ENCODE measurements at regions not wholly inside any gene's neighbourhood (a gene's known extent, or its start where the extent isn't known, plus 50 kb on each side); places are given as distances from the start of the nearest gene placed in this dataset.

- POLR2A ChIA-PET: no interaction called here
- CTCF ChIA-PET: interaction anchor here (0.6 kb wide), 1 partner anchor 868 kb away, joined by 3 read pairs; no protein-coding TSS in a partner anchor
- Histone ChIP-seq H3K4me2 (replicated peaks; ENCODE audit: low read depth, low read length, poor library complexity, severe bottlenecking) (no peak overlapping the region), H3K36me3 (replicated peaks in 1 of 2; ENCODE audit: control extremely low read depth in 1 of 2, control insufficient read depth in 1 of 2, extremely low read depth in 1 of 2, insufficient read depth in 2 of 2, low read length in 1 of 2) (no peaks in the 10 kb centered on the region), H3K27ac (ENCODE audit: low read length in 2 of 2) (no peak overlapping the region), H3K27me3 (replicated peaks in 1 of 4; ENCODE audit: control extremely low read depth in 1 of 4, control insufficient read depth in 3 of 4, insufficient read depth in 4 of 4, low read length in 3 of 4) (no peaks in the 10 kb centered on the region), H3K4me1 (ENCODE audit: control insufficient read depth in 2 of 2, insufficient read depth in 2 of 2, low read length in 2 of 2) (no peaks in the 10 kb centered on the region), H3K4me3 (ENCODE audit: control extremely low read depth in 1 of 5, extremely low read depth in 1 of 5, insufficient read depth in 1 of 5, low read depth in 2 of 5, low read length in 4 of 5) (no peak overlapping the region), H2AFZ (ENCODE audit: insufficient read depth, low read depth, low read length, poor library complexity, severe bottlenecking) (no peak overlapping the region), H4K20me1 (ENCODE audit: control insufficient read depth, insufficient read depth, low read length, poor library complexity, severe bottlenecking) (no peaks in the 10 kb centered on the region), H3K9me3 (ENCODE audit: control extremely low read depth in 1 of 3, control insufficient read depth in 2 of 3, insufficient read depth in 1 of 3, low read length in 2 of 3) (no peaks in the 10 kb centered on the region), H3K9ac (ENCODE audit: low read length) (no peak overlapping the region), H3K79me2 (ENCODE audit: control insufficient read depth, insufficient read depth, low read length) (no peaks in the 10 kb centered on the region)
- DNase-seq: no peak
- no peaks in the 10 kb centered on the region for H3K9me3 Mint-ChIP-seq (ENCODE audit: insufficient read depth)
- H3K27ac Mint-ChIP-seq: no peak overlapping the region
- no peak overlapping the region for H3K4me3 Mint-ChIP-seq
- peaks cover 7% of the 10 kb centered on the region for H3K27me3 Mint-ChIP-seq
- no peaks in the 10 kb centered on the region for H3K4me1 Mint-ChIP-seq
- ATAC-seq (ENCODE audit: low read depth): no peak
- intact Hi-C loops (cut with micrococcal nuclease): no loop called here
- WGBS (ENCODE audit: insufficient coverage): no CpG with 5 or more reads among the region's 1 CpG
- TF ChIP-seq EZH2 (IDR thresholded peaks at IDR 0.05; ENCODE audit: borderline replicate concordance, insufficient read depth, low read depth, low read length, poor library complexity, severe bottlenecking): no peak
- TF ChIP-seq, protein P1, sequence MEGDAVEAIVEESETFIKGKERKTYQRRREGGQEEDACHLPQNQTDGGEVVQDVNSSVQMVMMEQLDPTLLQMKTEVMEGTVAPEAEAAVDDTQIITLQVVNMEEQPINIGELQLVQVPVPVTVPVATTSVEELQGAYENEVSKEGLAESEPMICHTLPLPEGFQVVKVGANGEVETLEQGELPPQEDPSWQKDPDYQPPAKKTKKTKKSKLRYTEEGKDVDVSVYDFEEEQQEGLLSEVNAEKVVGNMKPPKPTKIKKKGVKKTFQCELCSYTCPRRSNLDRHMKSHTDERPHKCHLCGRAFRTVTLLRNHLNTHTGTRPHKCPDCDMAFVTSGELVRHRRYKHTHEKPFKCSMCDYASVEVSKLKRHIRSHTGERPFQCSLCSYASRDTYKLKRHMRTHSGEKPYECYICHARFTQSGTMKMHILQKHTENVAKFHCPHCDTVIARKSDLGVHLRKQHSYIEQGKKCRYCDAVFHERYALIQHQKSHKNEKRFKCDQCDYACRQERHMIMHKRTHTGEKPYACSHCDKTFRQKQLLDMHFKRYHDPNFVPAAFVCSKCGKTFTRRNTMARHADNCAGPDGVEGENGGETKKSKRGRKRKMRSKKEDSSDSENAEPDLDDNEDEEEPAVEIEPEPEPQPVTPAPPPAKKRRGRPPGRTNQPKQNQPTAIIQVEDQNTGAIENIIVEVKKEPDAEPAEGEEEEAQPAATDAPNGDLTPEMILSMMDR (IDR thresholded peaks at IDR 0.05): no peak
These were observed 214.4 kb downstream of the SPTSSA start for GRCh38 chr14:34247605-34248004.

DNA sequence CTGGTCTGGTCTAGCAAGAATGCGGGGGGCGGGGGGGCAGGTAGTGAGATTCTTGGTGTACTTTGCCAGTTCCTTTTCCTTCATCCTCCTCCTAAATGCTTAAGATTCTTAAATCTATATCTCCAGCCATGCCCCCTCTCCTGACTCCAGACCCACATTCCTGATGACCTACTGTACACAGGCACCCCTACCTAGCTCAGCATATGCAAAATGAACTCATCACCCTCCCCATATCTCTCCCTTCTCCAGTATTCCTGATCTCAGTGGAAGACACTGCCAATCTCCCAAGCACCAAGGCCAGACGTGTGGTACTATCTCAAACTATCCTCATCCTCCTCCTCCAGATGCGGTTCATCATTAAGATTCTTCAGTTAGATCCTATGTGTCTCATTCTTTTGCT lies 215.8 kb downstream of the SPTSSA start:
- Mint-ChIP-seq H3K9me3 (ENCODE audit: insufficient read depth) (no peaks in the 10 kb centered on the region), H3K4me1 (no peaks in the 10 kb centered on the region), H3K27ac (no peak overlapping the region), H3K4me3 (no peak overlapping the region), H3K27me3 (peaks cover 14% of the 10 kb centered on the region)
- Histone ChIP-seq H3K4me1 (ENCODE audit: control insufficient read depth in 2 of 2, insufficient read depth in 2 of 2, low read length in 2 of 2) (no peaks in the 10 kb centered on the region), H3K9me3 (ENCODE audit: control extremely low read depth in 1 of 3, control insufficient read depth in 2 of 3, insufficient read depth in 1 of 3, low read length in 2 of 3) (no peaks in the 10 kb centered on the region), H3K27me3 (replicated peaks in 1 of 4; ENCODE audit: control extremely low read depth in 1 of 4, control insufficient read depth in 3 of 4, insufficient read depth in 4 of 4, low read length in 3 of 4) (no peaks in the 10 kb centered on the region), H4K20me1 (ENCODE audit: control insufficient read depth, insufficient read depth, low read length, poor library complexity, severe bottlenecking) (no peaks in the 10 kb centered on the region), H3K9ac (ENCODE audit: low read length) (no peak overlapping the region), H3K4me3 (ENCODE audit: control extremely low read depth in 1 of 5, extremely low read depth in 1 of 5, insufficient read depth in 1 of 5, low read depth in 2 of 5, low read length in 4 of 5) (no peak overlapping the region), H2AFZ (ENCODE audit: insufficient read depth, low read depth, low read length, poor library complexity, severe bottlenecking) (no peak overlapping the region), H3K4me2 (replicated peaks; ENCODE audit: low read depth, low read length, poor library complexity, severe bottlenecking) (no peak overlapping the region), H3K36me3 (replicated peaks in 1 of 2; ENCODE audit: control extremely low read depth in 1 of 2, control insufficient read depth in 1 of 2, extremely low read depth in 1 of 2, insufficient read depth in 2 of 2, low read length in 1 of 2) (no peaks in the 10 kb centered on the region), H3K27ac (ENCODE audit: low read length in 2 of 2) (no peak overlapping the region), H3K79me2 (ENCODE audit: control insufficient read depth, insufficient read depth, low read length) (no peaks in the 10 kb centered on the region)
- ChIA-PET CTCF (interaction anchor here (0.6 kb wide), 1 partner anchor 449 kb away, joined by 5 read pairs; no protein-coding TSS in a partner anchor), POLR2A (no interaction called here)
- WGBS (ENCODE audit: insufficient coverage): 100% methylated on average over 2 of the region's 4 CpGs
- TF ChIP-seq, protein P1 (IDR thresholded peaks at IDR 0.05): no peak
- TF ChIP-seq EZH2 (IDR thresholded peaks at IDR 0.05; ENCODE audit: borderline replicate concordance, insufficient read depth, low read depth, low read length, poor library complexity, severe bottlenecking): no peak
- no peak for DNase-seq
- no peak for ATAC-seq (ENCODE audit: low read depth)
- intact Hi-C loops (cut with micrococcal nuclease): no loop called here
